SU-DHL-6 (cell line): ENCODE measurements at regions not wholly inside any gene's neighbourhood (a gene's known extent, or its start where the extent isn't known, plus 50 kb on each side); places are given as distances from the start of the nearest gene placed in this dataset.

Experiments
- CTCF ChIP-seq: fragments of 200-600 bp; sonication (generic); IDR thresholded peaks from one replicate; pipeline ENCODE4 v1.5.1; 2017; ENCODE audit warnings: antibody characterized with exemption, mild to moderate bottlenecking, low read length, moderate library complexity; ENCODE audit not compliant: insufficient read depth, poor library complexity, severe bottlenecking
- EZH2phosphoT487 ChIP-seq: fragments of 200-600 bp; sonication (generic), shearing (Covaris generic); conservative IDR thresholded peaks from 2 replicates; pipeline ENCODE4 v1.6.1; 2018; ENCODE audit warnings: mild to moderate bottlenecking, antibody characterized with exemption, low read length, moderate library complexity, mixed read lengths

GRCh38 chr5:52661903-52662595, 125.7 kb upstream of the ITGA1 start:
- TF ChIP-seq CTCF (no peak), EZH2phosphoT487 (no peak)
